Stomach (tissue), 4 donors: ENCODE measurements at regions not wholly inside any gene's neighbourhood (a gene's known extent, or its start where the extent isn't known, plus 50 kb on each side); places are given as distances from the start of the nearest gene placed in this dataset.

Experiments
- EP300 ChIP-seq: sonication (generic); formaldehyde crosslinking; IDR thresholded peaks from one replicate; pipeline ENCODE4 v1.6.1; 2017; ENCODE audit warnings: antibody characterized with exemption
- POLR2A ChIP-seq, 4 donors: fragments of 450-650 bp; IDR thresholded peaks; one replicate each; pipeline ENCODE4 v1.6.1; 2016; ENCODE audit warnings: antibody characterized with exemption in 4 of 4, control low read depth in 2 of 4, mild to moderate bottlenecking in 1 of 4, moderate library complexity in 1 of 4
- POLR2AphosphoS5 ChIP-seq, 3 donors: sonication (generic); formaldehyde crosslinking; IDR thresholded peaks; one replicate each; pipeline ENCODE4 v1.6.1; 2016; ENCODE audit warnings: antibody characterized with exemption in 3 of 3
- TF ChIP-seq, protein P1 (sequence below), 7 experiments: fragments of 450-650 bp in 4 of 7; fragments of 200-600 bp in 3 of 7; sonication (generic) in 3 of 7; IDR thresholded peaks; one replicate each; pipeline ENCODE4 v1.5.1; 2016 to 2019; ENCODE audit warnings: antibody characterized with exemption in 7 of 7, control low read depth in 2 of 7, mild to moderate bottlenecking in 1 of 7

GRCh38 chr10:32153252-32153651 is 97.0 kb upstream of the KIF5B start:
- TF ChIP-seq, protein P1, sequence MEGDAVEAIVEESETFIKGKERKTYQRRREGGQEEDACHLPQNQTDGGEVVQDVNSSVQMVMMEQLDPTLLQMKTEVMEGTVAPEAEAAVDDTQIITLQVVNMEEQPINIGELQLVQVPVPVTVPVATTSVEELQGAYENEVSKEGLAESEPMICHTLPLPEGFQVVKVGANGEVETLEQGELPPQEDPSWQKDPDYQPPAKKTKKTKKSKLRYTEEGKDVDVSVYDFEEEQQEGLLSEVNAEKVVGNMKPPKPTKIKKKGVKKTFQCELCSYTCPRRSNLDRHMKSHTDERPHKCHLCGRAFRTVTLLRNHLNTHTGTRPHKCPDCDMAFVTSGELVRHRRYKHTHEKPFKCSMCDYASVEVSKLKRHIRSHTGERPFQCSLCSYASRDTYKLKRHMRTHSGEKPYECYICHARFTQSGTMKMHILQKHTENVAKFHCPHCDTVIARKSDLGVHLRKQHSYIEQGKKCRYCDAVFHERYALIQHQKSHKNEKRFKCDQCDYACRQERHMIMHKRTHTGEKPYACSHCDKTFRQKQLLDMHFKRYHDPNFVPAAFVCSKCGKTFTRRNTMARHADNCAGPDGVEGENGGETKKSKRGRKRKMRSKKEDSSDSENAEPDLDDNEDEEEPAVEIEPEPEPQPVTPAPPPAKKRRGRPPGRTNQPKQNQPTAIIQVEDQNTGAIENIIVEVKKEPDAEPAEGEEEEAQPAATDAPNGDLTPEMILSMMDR (IDR thresholded peaks at IDR 0.05) = no peak
- TF ChIP-seq POLR2AphosphoS5 (IDR thresholded peaks at IDR 0.05) = no peak
- no peak for TF ChIP-seq POLR2A (IDR thresholded peaks at IDR 0.05)
- TF ChIP-seq EP300 = no peak
